GM12874 (cell line): ENCODE measurements at regions not wholly inside any gene's neighbourhood (a gene's known extent, or its start where the extent isn't known, plus 50 kb on each side); places are given as distances from the start of the nearest gene placed in this dataset.

Source experiments
- TF ChIP-seq, protein P1 (sequence below): IDR thresholded peaks from 2 replicates; pipeline ENCODE4 v1.5.1; 2011; ENCODE audit warnings: low read depth, mild to moderate bottlenecking, control low read depth, low read length, moderate library complexity; ENCODE audit not compliant: insufficient read depth

GRCh38 chr17:69646729-69647128 lies 232.2 kb downstream of the MAP2K6 start:
- TF ChIP-seq, protein P1, sequence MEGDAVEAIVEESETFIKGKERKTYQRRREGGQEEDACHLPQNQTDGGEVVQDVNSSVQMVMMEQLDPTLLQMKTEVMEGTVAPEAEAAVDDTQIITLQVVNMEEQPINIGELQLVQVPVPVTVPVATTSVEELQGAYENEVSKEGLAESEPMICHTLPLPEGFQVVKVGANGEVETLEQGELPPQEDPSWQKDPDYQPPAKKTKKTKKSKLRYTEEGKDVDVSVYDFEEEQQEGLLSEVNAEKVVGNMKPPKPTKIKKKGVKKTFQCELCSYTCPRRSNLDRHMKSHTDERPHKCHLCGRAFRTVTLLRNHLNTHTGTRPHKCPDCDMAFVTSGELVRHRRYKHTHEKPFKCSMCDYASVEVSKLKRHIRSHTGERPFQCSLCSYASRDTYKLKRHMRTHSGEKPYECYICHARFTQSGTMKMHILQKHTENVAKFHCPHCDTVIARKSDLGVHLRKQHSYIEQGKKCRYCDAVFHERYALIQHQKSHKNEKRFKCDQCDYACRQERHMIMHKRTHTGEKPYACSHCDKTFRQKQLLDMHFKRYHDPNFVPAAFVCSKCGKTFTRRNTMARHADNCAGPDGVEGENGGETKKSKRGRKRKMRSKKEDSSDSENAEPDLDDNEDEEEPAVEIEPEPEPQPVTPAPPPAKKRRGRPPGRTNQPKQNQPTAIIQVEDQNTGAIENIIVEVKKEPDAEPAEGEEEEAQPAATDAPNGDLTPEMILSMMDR: no peak

GRCh38 chr17:69650881-69651280 lies 236.4 kb downstream of the MAP2K6 start:
- TF ChIP-seq, protein P1: no peak

DNA sequence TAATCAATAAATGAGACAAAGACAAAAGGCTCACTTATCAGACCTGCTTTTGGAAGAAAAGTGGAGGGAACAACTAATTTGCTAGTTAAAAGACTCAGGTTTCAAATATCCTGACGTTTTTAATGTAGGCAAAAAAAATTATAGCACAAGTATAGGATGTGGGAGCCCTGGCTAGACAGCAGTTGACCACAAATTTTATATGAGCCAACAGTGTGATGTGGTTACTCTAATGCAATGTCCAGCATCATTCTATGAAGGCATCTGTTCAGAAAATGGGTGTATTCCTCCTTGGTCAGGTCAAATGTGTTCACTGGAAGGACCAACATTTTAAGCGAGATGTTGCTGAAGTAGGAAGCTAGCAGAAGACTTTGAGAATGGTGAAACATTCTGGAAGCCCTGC lies 237.4 kb downstream of the MAP2K6 start:
- TF ChIP-seq, protein P1: no peak

- TF ChIP-seq, protein P1: no peak
Observed at GRCh38 chr17:69654981-69655855, 240.7 kb downstream of the MAP2K6 start.

- TF ChIP-seq, protein P1: no peak
Observed at GRCh38 chr17:69655902-69656301, 241.4 kb downstream of the MAP2K6 start.

- TF ChIP-seq, protein P1: no peak
Observed at GRCh38 chr17:69669441-69670178, 255.1 kb downstream of the MAP2K6 start.

GRCh38 chr17:69672924-69673323 lies 258.4 kb downstream of the MAP2K6 start:
- TF ChIP-seq, protein P1: no peak
